ENCODE measurements at regions not wholly inside any gene's neighbourhood (a gene's known extent, or its start where the extent isn't known, plus 50 kb on each side); places are given as distances from the start of the nearest gene placed in this dataset.
"Not testable (repeated sequence)": the region's sequence is repeated elsewhere in the genome, so short reads cannot be mapped to it uniquely, and the experiment has no call there.

DNA sequence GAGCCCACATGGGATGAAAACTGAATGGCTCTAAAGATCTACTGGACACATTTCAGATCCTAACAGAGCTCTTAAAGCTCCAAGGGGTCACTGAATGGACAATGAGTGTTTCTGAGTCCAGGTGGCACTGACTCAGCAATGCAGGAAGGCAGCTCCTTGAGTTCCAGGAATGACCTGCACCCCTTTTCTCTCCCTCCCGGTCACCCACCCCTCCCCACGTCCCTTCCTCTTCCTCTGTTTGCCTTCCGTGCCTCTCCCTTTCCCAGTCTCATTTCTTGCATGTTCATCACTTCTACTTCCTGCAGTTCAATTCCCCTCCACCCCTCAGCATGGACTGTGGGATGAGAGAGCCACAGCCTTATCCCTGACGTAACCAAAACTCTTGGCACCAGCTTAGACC, 63.3 kb upstream of the SULF2 start:
- H3K36me3 ChIP-seq (ENCODE audit: control insufficient read depth in 1 of 2, insufficient read depth in 2 of 2, low read length in 2 of 2); H3K27me3 ChIP-seq (ENCODE audit: control insufficient read depth in 1 of 2, insufficient read depth in 2 of 2, low read length in 2 of 2); H3K27ac ChIP-seq (ENCODE audit: low read depth, low read length); H3K9me3 ChIP-seq (ENCODE audit: control insufficient read depth in 1 of 2, low read length in 2 of 2); H3K4me1 ChIP-seq (ENCODE audit: control insufficient read depth in 1 of 2, insufficient read depth in 2 of 2, low read length in 2 of 2); H3K4me3 ChIP-seq (ENCODE audit: low read depth in 1 of 2, low read length in 2 of 2); H3K9ac ChIP-seq (ENCODE audit: low read depth in 1 of 2, low read length in 2 of 2): not testable (repeated sequence)

DNA sequence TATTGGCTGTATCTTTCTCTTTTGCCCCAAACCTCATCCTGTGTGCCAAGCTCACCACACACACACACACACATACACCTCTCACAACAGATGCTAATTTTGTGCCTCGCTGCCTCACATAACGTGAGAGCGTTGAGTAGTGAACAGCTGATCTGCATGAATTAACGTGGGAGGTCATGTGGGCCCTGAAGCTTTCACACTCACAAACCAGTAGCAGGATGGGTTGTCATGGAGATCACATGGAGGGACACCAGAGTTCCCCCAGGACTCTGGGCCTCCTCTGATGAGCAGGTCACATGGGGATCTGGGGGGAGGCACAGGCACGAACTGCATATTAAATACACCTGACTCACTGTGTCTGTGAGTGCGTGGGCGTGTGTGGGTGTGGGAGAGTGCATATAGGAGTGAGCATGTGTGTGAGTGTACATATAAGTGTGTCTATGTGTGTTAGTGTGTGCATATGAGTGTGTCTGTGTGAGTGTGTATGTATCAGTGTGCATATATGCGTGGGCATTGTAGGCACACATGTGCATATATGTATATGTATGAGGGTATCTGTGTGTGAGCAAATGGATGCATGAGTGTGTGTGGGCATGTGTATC, 62.7 kb upstream of the SULF2 start:
- no peak overlapping the region for H3K9ac ChIP-seq (ENCODE audit: low read depth in 1 of 2, low read length in 2 of 2)
- H3K4me1 ChIP-seq (ENCODE audit: control insufficient read depth in 1 of 2, insufficient read depth in 2 of 2, low read length in 2 of 2), result no peaks in the 10 kb centered on the region
- H3K4me3 ChIP-seq (ENCODE audit: low read depth in 1 of 2, low read length in 2 of 2), result no peak overlapping the region
- H3K36me3 ChIP-seq (ENCODE audit: control insufficient read depth in 1 of 2, insufficient read depth in 2 of 2, low read length in 2 of 2), result no peaks in the 10 kb centered on the region
- no peaks in the 10 kb centered on the region for H3K9me3 ChIP-seq (ENCODE audit: control insufficient read depth in 1 of 2, low read length in 2 of 2)
- H3K27ac ChIP-seq (ENCODE audit: low read depth, low read length), result no peak overlapping the region
- peaks cover 0 to 4% of the 10 kb centered on the region in 2 donors for H3K27me3 ChIP-seq (ENCODE audit: control insufficient read depth in 1 of 2, insufficient read depth in 2 of 2, low read length in 2 of 2)

DNA sequence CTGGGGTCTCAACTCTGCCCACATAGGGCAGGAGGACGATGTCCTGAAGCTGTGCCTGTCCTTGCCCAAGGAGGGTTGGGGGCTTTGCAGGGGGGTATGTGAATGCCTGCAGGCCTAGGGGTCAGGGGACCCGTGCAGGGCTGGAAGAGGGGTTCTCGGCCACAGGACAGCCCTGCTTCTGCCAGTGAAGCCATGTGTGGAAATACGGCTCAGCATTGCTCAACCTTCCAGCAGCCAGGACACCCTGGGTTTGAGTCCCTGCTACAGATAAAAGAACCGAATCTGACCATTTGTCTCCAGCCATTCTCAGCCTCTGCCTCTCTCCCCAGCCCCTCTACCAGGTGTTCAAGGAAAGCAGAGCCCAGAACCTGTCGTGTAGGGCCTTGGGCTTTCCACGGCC, 61.9 kb upstream of the SULF2 start:
- H3K27me3 ChIP-seq (ENCODE audit: control insufficient read depth in 1 of 2, insufficient read depth in 2 of 2, low read length in 2 of 2); H3K4me1 ChIP-seq (ENCODE audit: control insufficient read depth in 1 of 2, insufficient read depth in 2 of 2, low read length in 2 of 2); H3K9ac ChIP-seq (ENCODE audit: low read depth in 1 of 2, low read length in 2 of 2); H3K9me3 ChIP-seq (ENCODE audit: control insufficient read depth in 1 of 2, low read length in 2 of 2); H3K4me3 ChIP-seq (ENCODE audit: low read depth in 1 of 2, low read length in 2 of 2); H3K36me3 ChIP-seq (ENCODE audit: control insufficient read depth in 1 of 2, insufficient read depth in 2 of 2, low read length in 2 of 2); H3K27ac ChIP-seq (ENCODE audit: low read depth, low read length): not testable (repeated sequence)

DNA sequence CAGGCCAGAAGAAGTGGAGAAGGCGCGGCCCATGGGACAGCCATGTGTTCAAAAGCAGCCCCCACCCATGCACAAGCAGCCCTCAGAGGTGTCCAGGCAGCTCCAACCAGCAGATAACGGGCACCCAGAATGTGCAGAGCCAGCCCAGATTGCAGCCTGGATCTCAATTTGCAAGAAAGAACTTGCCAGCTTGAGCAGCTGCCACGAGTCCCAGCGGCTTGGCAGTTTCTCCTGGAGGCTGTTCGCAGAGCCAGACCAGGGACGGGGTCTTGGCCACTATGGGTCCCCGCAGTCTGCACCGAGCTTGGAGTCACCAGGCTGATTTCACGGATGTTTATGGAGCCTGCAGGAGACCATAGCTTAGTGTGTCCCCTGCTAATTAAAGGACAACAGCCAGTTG, 61.4 kb upstream of the SULF2 start:
- not testable (repeated sequence) for H3K4me1 ChIP-seq (ENCODE audit: control insufficient read depth in 1 of 2, insufficient read depth in 2 of 2, low read length in 2 of 2); H3K9ac ChIP-seq (ENCODE audit: low read depth in 1 of 2, low read length in 2 of 2); H3K4me3 ChIP-seq (ENCODE audit: low read depth in 1 of 2, low read length in 2 of 2)

DNA sequence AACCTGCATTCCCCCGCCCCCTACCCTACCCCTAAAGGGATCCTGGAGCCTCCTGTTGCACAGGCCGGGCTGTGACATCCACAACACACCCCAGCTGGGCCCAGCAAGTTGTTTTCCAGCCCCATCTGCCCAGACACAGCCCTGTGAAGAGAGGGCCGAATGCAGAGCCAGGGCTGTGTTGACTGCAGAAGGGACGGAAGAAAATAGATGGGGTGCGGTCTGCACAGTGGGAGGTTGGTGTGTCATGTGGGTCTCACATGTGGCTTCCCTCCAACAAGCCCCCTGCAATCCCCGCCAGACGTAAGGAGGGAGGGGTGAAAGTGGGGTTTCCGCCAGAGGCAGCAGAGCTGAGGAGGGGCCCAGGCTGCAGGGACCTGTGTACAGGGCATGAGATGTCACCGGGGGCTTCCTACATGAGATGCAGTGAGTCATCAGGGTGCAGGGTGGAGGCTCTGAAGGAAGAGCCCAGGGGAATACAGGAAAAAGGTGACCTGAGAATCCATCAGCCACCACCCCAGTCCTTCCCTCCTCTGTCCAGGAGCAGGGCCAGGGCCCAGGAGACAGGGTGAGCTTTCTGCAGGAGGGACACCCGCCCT, 60.2 kb upstream of the SULF2 start:
- H3K27ac ChIP-seq (ENCODE audit: low read depth, low read length); H3K9me3 ChIP-seq (ENCODE audit: control insufficient read depth in 1 of 2, low read length in 2 of 2); H3K9ac ChIP-seq (ENCODE audit: low read depth in 1 of 2, low read length in 2 of 2); H3K4me1 ChIP-seq (ENCODE audit: control insufficient read depth in 1 of 2, insufficient read depth in 2 of 2, low read length in 2 of 2); H3K27me3 ChIP-seq (ENCODE audit: control insufficient read depth in 1 of 2, insufficient read depth in 2 of 2, low read length in 2 of 2); H3K4me3 ChIP-seq (ENCODE audit: low read depth in 1 of 2, low read length in 2 of 2); H3K36me3 ChIP-seq (ENCODE audit: control insufficient read depth in 1 of 2, insufficient read depth in 2 of 2, low read length in 2 of 2): not testable (repeated sequence)

More for the DNA sequence above, 61.4 kb upstream of the SULF2 start:
- H3K27ac ChIP-seq (ENCODE audit: low read depth, low read length); H3K27me3 ChIP-seq (ENCODE audit: control insufficient read depth in 1 of 2, insufficient read depth in 2 of 2, low read length in 2 of 2); H3K9me3 ChIP-seq (ENCODE audit: control insufficient read depth in 1 of 2, low read length in 2 of 2); H3K36me3 ChIP-seq (ENCODE audit: control insufficient read depth in 1 of 2, insufficient read depth in 2 of 2, low read length in 2 of 2): not testable (repeated sequence)

DNA sequence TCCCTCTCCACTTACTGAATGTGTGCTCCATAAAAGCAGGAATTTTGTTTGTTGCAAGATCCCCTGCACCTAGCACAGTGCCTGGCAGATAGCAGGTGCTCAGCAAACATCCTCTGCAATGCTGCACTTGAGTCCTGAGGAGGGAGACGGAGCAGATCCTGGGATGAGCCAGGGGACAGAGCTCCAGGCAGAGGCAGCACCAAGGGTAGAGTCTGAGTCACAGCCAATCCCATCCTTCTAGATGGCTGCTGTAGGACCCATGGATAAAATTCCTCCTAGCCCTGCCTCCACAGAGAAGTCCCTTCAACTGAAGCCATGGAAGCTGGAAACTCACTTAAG, 59.3 kb upstream of the SULF2 start:
- not testable (repeated sequence) for H3K9ac ChIP-seq (ENCODE audit: low read depth in 1 of 2, low read length in 2 of 2); H3K9me3 ChIP-seq (ENCODE audit: control insufficient read depth in 1 of 2, low read length in 2 of 2); H3K27ac ChIP-seq (ENCODE audit: low read depth, low read length); H3K36me3 ChIP-seq (ENCODE audit: control insufficient read depth in 1 of 2, insufficient read depth in 2 of 2, low read length in 2 of 2); H3K27me3 ChIP-seq (ENCODE audit: control insufficient read depth in 1 of 2, insufficient read depth in 2 of 2, low read length in 2 of 2); H3K4me1 ChIP-seq (ENCODE audit: control insufficient read depth in 1 of 2, insufficient read depth in 2 of 2, low read length in 2 of 2); H3K4me3 ChIP-seq (ENCODE audit: low read depth in 1 of 2, low read length in 2 of 2)

DNA sequence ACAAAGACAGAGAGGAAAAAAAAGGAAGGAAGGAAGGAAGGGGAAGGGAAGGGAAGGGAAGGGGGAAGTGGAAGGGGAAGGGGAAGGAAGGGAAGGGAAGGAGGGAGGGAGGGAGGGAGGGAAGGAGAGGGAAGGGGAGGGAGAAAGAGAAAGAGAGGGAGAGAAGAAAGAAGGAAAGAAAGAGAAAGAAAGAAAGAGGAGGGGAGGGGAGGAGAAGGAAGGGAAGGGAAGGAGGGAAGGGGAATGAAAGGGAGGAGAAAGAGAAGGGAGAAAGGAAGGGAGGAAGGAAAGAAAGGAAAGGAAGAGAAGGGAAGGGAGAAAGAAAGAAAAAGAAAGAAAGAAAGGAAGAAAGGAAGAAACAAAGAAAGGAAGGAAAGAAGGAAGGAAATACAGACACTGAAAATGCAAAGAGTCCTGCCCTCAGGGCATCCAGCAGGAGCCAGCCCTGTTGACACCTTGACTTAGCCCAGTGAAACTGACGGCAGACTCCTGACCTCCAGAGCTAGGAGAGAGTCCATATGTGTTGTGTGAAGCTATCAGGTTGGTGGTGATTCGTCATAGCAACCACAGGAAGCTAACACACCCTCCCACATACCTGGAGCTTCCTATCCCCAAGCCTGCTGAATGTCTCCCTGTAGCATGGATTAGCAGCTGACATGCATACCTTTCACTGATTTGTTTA, 58.7 kb upstream of the SULF2 start:
- Histone ChIP-seq H3K9me3 (ENCODE audit: control insufficient read depth in 1 of 2, low read length in 2 of 2) (no peaks in the 10 kb centered on the region), H3K27me3 (ENCODE audit: control insufficient read depth in 1 of 2, insufficient read depth in 2 of 2, low read length in 2 of 2) (no peaks in the 10 kb centered on the region), H3K9ac (ENCODE audit: low read depth in 1 of 2, low read length in 2 of 2) (no peak overlapping the region), H3K4me1 (ENCODE audit: control insufficient read depth in 1 of 2, insufficient read depth in 2 of 2, low read length in 2 of 2) (no peaks in the 10 kb centered on the region), H3K27ac (ENCODE audit: low read depth, low read length) (no peak overlapping the region), H3K4me3 (ENCODE audit: low read depth in 1 of 2, low read length in 2 of 2) (no peak overlapping the region), H3K36me3 (ENCODE audit: control insufficient read depth in 1 of 2, insufficient read depth in 2 of 2, low read length in 2 of 2) (no peaks in the 10 kb centered on the region)

DNA sequence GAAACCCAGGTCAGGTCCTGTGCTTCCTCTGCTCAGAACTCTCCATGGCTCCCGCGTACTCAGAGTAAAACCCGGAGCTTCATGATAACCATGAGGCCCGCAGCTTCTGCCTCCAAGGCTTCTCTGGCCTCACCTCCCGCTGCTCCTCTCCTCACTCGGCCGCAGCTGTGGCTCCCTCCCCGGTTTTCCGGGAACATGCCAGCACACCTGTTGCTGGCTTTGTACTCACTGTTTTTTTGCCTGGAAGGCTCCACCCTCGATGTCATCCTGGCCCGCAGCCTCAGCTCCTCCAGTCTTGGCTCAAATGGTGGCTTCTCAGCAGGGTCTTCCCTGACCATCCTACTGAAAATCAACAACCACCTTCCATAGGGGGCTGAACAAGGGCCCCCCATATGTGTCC, 57.7 kb upstream of the SULF2 start:
- not testable (repeated sequence) for H3K9ac ChIP-seq (ENCODE audit: low read depth in 1 of 2, low read length in 2 of 2); H3K27ac ChIP-seq (ENCODE audit: low read depth, low read length); H3K4me1 ChIP-seq (ENCODE audit: control insufficient read depth in 1 of 2, insufficient read depth in 2 of 2, low read length in 2 of 2); H3K4me3 ChIP-seq (ENCODE audit: low read depth in 1 of 2, low read length in 2 of 2); H3K36me3 ChIP-seq (ENCODE audit: control insufficient read depth in 1 of 2, insufficient read depth in 2 of 2, low read length in 2 of 2); H3K9me3 ChIP-seq (ENCODE audit: control insufficient read depth in 1 of 2, low read length in 2 of 2); H3K27me3 ChIP-seq (ENCODE audit: control insufficient read depth in 1 of 2, insufficient read depth in 2 of 2, low read length in 2 of 2)

DNA sequence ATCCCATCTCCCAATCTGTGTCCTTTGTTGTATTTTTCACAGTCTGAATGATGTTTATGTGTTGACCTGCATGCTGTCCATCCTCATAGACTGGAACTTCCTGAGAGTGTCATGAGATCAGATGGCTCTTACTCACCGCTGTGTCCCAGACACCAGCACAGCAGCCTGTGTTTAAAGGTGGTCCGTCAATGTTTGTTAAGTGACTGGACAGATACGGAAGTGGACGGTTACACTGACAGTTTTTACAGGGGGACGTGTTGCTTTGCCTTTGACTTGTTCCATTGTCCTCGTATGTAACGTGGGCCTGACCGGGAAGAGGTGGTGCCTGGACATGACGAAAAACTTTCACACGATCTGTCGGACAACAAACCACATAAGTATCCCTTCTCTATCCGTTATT, 56.7 kb upstream of the SULF2 start:
- H3K4me3 ChIP-seq (ENCODE audit: low read depth in 1 of 2, low read length in 2 of 2), result not testable (repeated sequence)

DNA sequence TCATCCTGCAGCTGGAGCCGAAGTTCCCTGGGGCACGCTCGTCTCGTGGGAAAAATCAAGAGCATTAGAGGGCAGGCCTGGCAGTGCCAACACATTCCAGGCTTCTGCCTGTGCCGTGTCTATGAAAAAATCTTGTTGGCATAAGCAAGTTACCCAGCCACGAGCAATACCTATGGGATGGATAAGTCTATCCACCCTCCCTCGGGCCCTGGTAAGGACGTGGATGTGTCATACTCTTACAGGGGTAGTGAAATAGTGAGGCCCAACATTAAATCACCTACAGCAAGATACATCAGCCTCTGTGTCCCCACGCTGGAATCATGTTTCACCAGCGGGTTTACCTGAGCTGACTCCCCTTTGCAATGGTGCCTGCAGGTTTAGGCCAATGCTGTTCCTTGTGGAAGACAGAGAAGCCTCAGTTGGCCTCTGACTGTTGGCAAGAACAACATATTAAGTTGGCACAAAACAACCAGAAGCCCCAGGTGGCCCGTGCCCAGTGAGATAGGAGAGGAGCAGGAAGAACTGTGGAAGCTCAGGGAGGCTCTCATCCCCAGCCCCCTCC, 51.1 kb upstream of the SULF2 start:
- H3K27me3 ChIP-seq (ENCODE audit: control insufficient read depth in 1 of 2, insufficient read depth in 2 of 2, low read length in 2 of 2); H3K4me3 ChIP-seq (ENCODE audit: low read depth in 1 of 2, low read length in 2 of 2); H3K9ac ChIP-seq (ENCODE audit: low read depth in 1 of 2, low read length in 2 of 2); H3K36me3 ChIP-seq (ENCODE audit: control insufficient read depth in 1 of 2, insufficient read depth in 2 of 2, low read length in 2 of 2); H3K4me1 ChIP-seq (ENCODE audit: control insufficient read depth in 1 of 2, insufficient read depth in 2 of 2, low read length in 2 of 2); H3K9me3 ChIP-seq (ENCODE audit: control insufficient read depth in 1 of 2, low read length in 2 of 2); H3K27ac ChIP-seq (ENCODE audit: low read depth, low read length): not testable (repeated sequence)

More for the DNA sequence above, 56.7 kb upstream of the SULF2 start:
- not testable (repeated sequence) for H3K9me3 ChIP-seq (ENCODE audit: control insufficient read depth in 1 of 2, low read length in 2 of 2); H3K36me3 ChIP-seq (ENCODE audit: control insufficient read depth in 1 of 2, insufficient read depth in 2 of 2, low read length in 2 of 2); H3K9ac ChIP-seq (ENCODE audit: low read depth in 1 of 2, low read length in 2 of 2); H3K27me3 ChIP-seq (ENCODE audit: control insufficient read depth in 1 of 2, insufficient read depth in 2 of 2, low read length in 2 of 2); H3K4me1 ChIP-seq (ENCODE audit: control insufficient read depth in 1 of 2, insufficient read depth in 2 of 2, low read length in 2 of 2); H3K27ac ChIP-seq (ENCODE audit: low read depth, low read length)
